GM23338 (cell line): ENCODE measurements at regions not wholly inside any gene's neighbourhood (a gene's known extent, or its start where the extent isn't known, plus 50 kb on each side); places are given as distances from the start of the nearest gene placed in this dataset.

ENCODE experiments used
- ATAC-seq: fragments of 200-7000 bp; cut with Tn5 transposase; 3 replicates; pipeline ENCODE4 v1.9.1; 2020
- DNase-seq: peaks from one replicate; pipeline ENCODE4 v3.0.0-alpha.2; 2015; ENCODE audit warnings: low spot score
- H2AFZ ChIP-seq: fragments of 200-600 bp; sonication (generic); 2 replicates; pipeline ENCODE4 v1.8.0; 2016; ENCODE audit warnings: antibody characterized with exemption, mild to moderate bottlenecking, moderate library complexity
- H3F3A ChIP-seq: fragments of 200-600 bp; sonication (generic); replicated peaks from 2 replicates; pipeline ENCODE4 v1.8.0; 2017; ENCODE audit warnings: antibody characterized with exemption, mixed run types, low read depth
- H3K27ac ChIP-seq: fragments of 200-600 bp; sonication (generic); 2 replicates; pipeline ENCODE4 v1.6.1; 2016; ENCODE audit warnings: low read depth
- H3K27me3 ChIP-seq: fragments of 200-600 bp; sonication (generic); 2 replicates; pipeline ENCODE4 v1.8.0; 2016; ENCODE audit warnings: mild to moderate bottlenecking, mixed run types, moderate library complexity; ENCODE audit not compliant: insufficient read depth
- H3K36me3 ChIP-seq: fragments of 200-600 bp; sonication (generic); 2 replicates; pipeline ENCODE4 v1.8.0; 2016; ENCODE audit warnings: mild to moderate bottlenecking; ENCODE audit not compliant: insufficient read depth
- H3K4me1 ChIP-seq: fragments of 200-600 bp; sonication (generic); 2 replicates; pipeline ENCODE4 v1.8.0; 2016; ENCODE audit warnings: mild to moderate bottlenecking, moderate library complexity; ENCODE audit not compliant: insufficient read depth
- H3K4me2 ChIP-seq: fragments of 200-600 bp; sonication (generic); 2 replicates; pipeline ENCODE4 v1.7.1; 2017; ENCODE audit warnings: mixed run types
- H3K4me3 ChIP-seq: fragments of 200-600 bp; sonication (generic); 2 replicates; pipeline ENCODE4 v1.6.1; 2016; ENCODE audit warnings: mixed run types
- H3K79me2 ChIP-seq: fragments of 200-600 bp; sonication (generic); replicated peaks from 2 replicates; pipeline ENCODE4 v1.8.0; 2017; ENCODE audit warnings: mild to moderate bottlenecking; ENCODE audit not compliant: insufficient read depth
- H3K9me2 ChIP-seq: fragments of 200-600 bp; sonication (generic); 2 replicates; pipeline ENCODE4 v1.8.0; 2017; ENCODE audit not compliant: insufficient read depth
- H4K20me1 ChIP-seq: fragments of 200-600 bp; sonication (generic); replicated peaks from 2 replicates; pipeline ENCODE4 v1.8.0; 2017; ENCODE audit warnings: mild to moderate bottlenecking; ENCODE audit not compliant: insufficient read depth
- H3K27ac Mint-ChIP-seq: 2 replicates; pipeline ENCODE4 v1.8.0; 2020; ENCODE audit warnings: inconsistent platforms, mild to moderate bottlenecking, moderate library complexity, mixed read lengths
- H3K27me3 Mint-ChIP-seq: 3 replicates; pipeline ENCODE4 v1.8.0; 2022; ENCODE audit warnings: low read depth, mild to moderate bottlenecking, moderate library complexity, mixed read lengths, inconsistent platforms; ENCODE audit not compliant: insufficient read depth, poor library complexity
- H3K36me3 Mint-ChIP-seq: 3 replicates; pipeline ENCODE4 v1.8.0; 2021; ENCODE audit warnings: low read depth, mild to moderate bottlenecking, inconsistent platforms, moderate library complexity, mixed read lengths
- H3K4me1 Mint-ChIP-seq: 3 replicates; pipeline ENCODE4 v1.8.0; 2020; ENCODE audit warnings: mild to moderate bottlenecking, inconsistent platforms, mixed read lengths
- H3K4me3 Mint-ChIP-seq: 3 replicates; pipeline ENCODE4 v1.8.0; 2021; ENCODE audit warnings: moderate library complexity, mild to moderate bottlenecking, inconsistent platforms, mixed read lengths
- H3K9me3 Mint-ChIP-seq: 3 replicates; pipeline ENCODE4 v1.8.0; 2020; ENCODE audit warnings: moderate library complexity, mild to moderate bottlenecking, inconsistent platforms, mixed read lengths
- CREB1 ChIP-seq: fragments of 250-450 bp; sonication (Bioruptor Pico); IDR thresholded peaks from 2 replicates; pipeline ENCODE4 v1.5.0; 2020; ENCODE audit warnings: low read depth, mild to moderate bottlenecking, moderate library complexity
- ETS1 ChIP-seq: IDR thresholded peaks from 2 replicates; pipeline ENCODE4 v1.6.1; 2016; ENCODE audit warnings: antibody characterized with exemption
- EZH2 ChIP-seq: fragments of 200-600 bp; sonication (generic); IDR thresholded peaks from one replicate; pipeline ENCODE4 v1.8.0; 2017; ENCODE audit warnings: antibody characterized with exemption, mild to moderate bottlenecking, low read depth; ENCODE audit not compliant: unreplicated experiment
- JUNB ChIP-seq: IDR thresholded peaks from one replicate; pipeline ENCODE4 v1.6.1; 2016; ENCODE audit warnings: antibody characterized with exemption; ENCODE audit not compliant: unreplicated experiment
- NANOG ChIP-seq: IDR thresholded peaks from 2 replicates; pipeline ENCODE4 v1.6.1; 2016; ENCODE audit warnings: antibody characterized with exemption, borderline replicate concordance
- POLR2AphosphoS5 ChIP-seq: IDR thresholded peaks from 2 replicates; pipeline ENCODE4 v1.6.1; 2016; ENCODE audit warnings: antibody characterized with exemption, low read depth
- ZNF331 ChIP-seq: fragments of 250-450 bp; sonication (Bioruptor Pico); IDR thresholded peaks from 2 replicates; pipeline ENCODE4 v1.5.0; 2020; ENCODE audit warnings: low read depth, mild to moderate bottlenecking, moderate library complexity
- ZNF462 ChIP-seq: fragments of 250-450 bp; sonication (Bioruptor Pico); IDR thresholded peaks from 2 replicates; pipeline ENCODE4 v1.5.0; 2020; ENCODE audit warnings: mild to moderate bottlenecking, moderate library complexity

- no peak for TF ChIP-seq ZNF462 (CRISPR knock-in tag)
- TF ChIP-seq JUNB, result no peak
- TF ChIP-seq NANOG, result no peak
- TF ChIP-seq CREB1 (CRISPR knock-in tag), result no peak
These were observed 2048.7 kb downstream of the PCDH7 start (continued) for GRCh38 chr4:32768664-32769389.

GRCh38 chr4:32771491-32771890 lies 2051.3 kb downstream of the PCDH7 start:
- no peaks in the 10 kb centered on the region for H4K20me1 ChIP-seq
- DNase-seq (no peak), ATAC-seq (no peak)
- no peaks in the 10 kb centered on the region for H3K27me3 ChIP-seq
- no peaks in the 10 kb centered on the region for H3F3A ChIP-seq
- no peak overlapping the region for H3K27ac ChIP-seq
- no peak overlapping the region for H3K4me2 ChIP-seq
- H3K79me2 ChIP-seq, result no peaks in the 10 kb centered on the region
- H3K36me3 ChIP-seq, result no peaks in the 10 kb centered on the region
- peaks cover 3% of the 10 kb centered on the region; the same call in 2 of the 3 replicates for H3K4me1 Mint-ChIP-seq
- H3K9me3 Mint-ChIP-seq, result no peaks in the 10 kb centered on the region
- 0 out of 2 replicates have a peak overlapping the region, but pooled peaks have one; percentile 34 for H3K27ac Mint-ChIP-seq
- H3K27me3 Mint-ChIP-seq, result no peaks in the 10 kb centered on the region
- H3K4me1 ChIP-seq, result no peaks in the 10 kb centered on the region; the same call in 1 of the 2 replicates
- peak overlapping the region; percentile 50; the same call in 1 of the 2 replicates for H2AFZ ChIP-seq
- H3K36me3 Mint-ChIP-seq, result no peaks in the 10 kb centered on the region
- no peaks in the 10 kb centered on the region for H3K9me2 ChIP-seq
- no peak overlapping the region for H3K4me3 ChIP-seq
- no peak overlapping the region for H3K4me3 Mint-ChIP-seq
- no peak for TF ChIP-seq ETS1
- no peak for TF ChIP-seq ZNF462 (CRISPR knock-in tag)
- TF ChIP-seq CREB1 (CRISPR knock-in tag), result no peak
- no peak for TF ChIP-seq EZH2
- TF ChIP-seq ZNF331 (CRISPR knock-in tag), result no peak
- TF ChIP-seq POLR2AphosphoS5, result no peak
- no peak for TF ChIP-seq NANOG
